HS-5 (cell line): ENCODE measurements at regions not wholly inside any gene's neighbourhood (a gene's known extent, or its start where the extent isn't known, plus 50 kb on each side); places are given as distances from the start of the nearest gene placed in this dataset.
"Not testable (repeated sequence)": the region's sequence is repeated elsewhere in the genome, so short reads cannot be mapped to it uniquely, and the experiment has no call there.

Source experiments
- DNase-seq: peaks from one replicate; pipeline ENCODE4 v3.0.0-alpha.2; 2012; ENCODE audit warnings: low read depth

DNA sequence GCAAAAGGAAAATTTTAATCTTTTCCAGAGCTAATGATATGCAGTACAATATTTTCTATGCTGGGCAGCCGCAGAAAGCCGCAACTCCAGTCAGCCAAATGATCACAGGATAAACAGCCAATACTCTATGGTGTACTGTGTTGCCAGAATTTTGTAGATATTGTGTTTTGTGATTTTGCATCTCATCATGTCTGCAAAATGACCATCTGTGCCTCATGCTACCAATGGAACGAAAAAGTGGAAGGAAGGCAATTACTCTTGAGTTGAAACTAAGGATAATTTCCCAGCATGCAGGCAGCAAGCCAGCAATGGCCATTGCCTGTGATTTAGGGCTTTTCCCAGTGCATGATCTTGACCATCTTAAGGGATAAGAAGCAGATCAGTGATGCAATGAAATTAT, 891.9 kb downstream of the PLOD2 start:
- DNase-seq, result no peak

DNA sequence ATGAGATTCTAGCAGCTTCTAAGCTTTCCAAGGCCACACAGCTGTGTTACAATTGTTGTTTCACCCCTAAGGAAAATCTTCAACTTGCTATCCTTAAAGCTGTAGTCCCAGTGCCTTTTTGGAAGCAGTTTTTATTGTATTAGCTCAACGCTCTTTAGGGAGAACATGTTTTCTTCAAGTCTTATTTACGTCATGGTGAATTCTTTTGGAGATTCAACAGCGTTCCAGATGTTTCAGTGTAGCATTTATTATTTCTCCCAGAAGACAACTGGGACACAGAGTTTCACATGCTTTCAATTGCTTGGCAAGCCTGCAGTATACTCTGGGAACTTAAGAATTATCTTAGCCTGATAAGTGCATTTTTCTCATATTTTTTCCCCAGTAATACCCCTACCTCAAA, 888.3 kb downstream of the PLOD2 start:
- DNase-seq, result no peak

DNA sequence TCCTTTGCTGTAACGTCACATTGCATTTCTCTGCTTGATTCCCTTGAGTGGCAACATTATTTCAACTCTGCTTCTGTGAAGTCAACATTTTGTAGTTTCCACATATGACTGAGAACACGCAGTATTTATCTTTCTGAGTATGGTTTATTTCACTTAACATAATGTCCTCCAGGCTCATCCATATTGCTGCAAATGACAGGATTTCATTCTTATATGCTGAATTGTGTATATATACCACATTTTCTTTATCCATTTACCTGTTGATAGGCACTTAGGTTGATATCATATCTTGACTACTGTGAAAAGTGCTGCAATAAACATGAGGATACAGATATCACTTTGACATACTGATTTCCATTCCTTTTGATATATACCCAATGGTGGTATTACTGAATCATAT, 878.5 kb downstream of the PLOD2 start:
- no peak for DNase-seq

DNA sequence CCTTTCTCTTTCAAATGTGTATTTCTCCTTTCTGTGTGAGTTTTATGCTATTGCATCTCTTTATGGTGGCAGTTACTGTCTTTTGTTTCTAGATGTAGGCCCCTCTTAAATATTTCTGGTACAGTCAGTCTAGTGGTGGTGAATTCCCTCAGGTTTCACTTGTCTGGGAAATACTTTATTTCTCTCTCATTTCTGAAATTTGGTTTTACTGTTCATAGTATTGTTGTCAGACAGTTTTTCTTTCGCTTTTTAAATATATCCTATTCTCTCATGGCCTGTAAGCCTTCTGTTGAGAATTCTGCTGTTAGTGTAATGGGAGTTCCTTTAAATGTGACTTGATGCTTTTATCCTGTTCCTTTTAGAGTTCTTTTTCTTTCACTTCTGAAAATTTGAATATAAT, 874.0 kb downstream of the PLOD2 start:
- DNase-seq, result no peak

DNA sequence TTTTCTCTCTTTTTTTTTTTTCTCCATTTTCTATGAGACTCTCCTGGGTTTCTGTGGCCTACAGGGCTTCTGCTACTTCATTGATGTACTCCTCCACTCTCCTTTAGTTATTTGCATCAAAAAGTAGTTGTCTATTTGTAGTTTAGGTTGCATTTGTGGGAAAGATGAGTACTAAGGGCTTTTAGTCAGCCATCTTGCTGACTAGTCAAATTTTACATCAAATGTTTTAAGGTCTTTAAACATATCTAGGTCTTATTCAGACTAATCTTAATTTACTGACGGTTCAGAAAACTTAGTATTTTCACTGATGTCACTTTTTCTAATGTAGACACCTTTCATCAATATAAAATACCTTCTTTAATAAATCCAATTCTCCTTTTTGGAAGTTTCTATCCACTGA, 871.0 kb downstream of the PLOD2 start:
- DNase-seq, result no peak

DNA sequence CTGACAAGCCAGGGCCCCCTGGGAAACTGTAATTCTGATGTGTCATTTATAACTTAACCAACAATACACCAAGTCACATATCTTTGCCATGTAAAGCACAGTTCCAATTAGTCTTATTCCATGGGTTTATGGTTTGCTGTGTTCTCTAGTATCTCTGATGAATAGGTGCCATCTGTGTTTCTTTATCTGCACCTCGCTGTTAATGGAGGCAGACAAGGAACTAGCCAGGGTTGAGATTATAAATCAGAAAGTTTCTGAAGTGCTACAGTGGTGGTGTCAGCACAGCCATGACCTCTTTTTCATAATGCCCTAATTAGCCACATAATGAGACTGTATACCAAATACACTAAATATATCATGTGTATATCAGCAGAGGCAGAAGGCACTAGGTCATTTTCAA, 866.4 kb downstream of the PLOD2 start:
- DNase-seq, result no peak

DNA sequence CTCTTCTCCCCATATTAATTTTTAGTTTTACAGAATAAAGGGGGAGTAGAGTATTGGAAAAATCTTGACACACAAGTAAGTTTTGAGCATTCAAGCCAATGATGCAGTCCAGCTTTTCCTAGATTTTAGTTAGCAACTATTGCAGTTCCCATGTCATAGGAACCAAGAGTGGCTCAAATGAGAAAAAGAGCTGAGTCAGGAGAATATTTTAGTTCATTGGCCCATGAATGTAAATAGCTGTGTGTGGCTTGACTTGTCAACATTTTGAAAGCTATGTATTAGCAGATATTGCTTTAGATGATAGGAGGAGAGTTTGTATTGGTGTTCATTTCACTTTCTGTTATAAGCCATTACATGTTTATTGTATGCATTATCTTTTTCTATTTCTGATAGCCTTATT, 853.7 kb downstream of the PLOD2 start:
- DNase-seq, result no peak

DNA sequence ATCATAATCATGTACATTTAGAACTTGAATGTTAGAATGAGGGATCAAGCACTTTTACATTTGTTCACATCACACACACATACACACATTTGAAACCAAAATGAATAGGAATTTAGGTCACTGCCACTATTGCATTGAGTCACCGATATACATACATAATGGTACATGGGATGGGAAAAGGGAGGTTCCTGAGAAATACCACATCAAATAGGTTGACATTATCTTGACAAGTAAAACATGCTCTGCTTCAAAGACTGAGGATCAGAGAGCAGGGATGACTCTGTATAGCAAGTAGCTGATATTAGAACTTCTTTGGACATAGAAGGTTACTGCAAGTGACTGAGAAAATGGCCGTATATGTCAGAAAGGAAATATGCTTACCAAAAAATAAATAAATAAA, 847.2 kb downstream of the PLOD2 start:
- no peak for DNase-seq

DNA sequence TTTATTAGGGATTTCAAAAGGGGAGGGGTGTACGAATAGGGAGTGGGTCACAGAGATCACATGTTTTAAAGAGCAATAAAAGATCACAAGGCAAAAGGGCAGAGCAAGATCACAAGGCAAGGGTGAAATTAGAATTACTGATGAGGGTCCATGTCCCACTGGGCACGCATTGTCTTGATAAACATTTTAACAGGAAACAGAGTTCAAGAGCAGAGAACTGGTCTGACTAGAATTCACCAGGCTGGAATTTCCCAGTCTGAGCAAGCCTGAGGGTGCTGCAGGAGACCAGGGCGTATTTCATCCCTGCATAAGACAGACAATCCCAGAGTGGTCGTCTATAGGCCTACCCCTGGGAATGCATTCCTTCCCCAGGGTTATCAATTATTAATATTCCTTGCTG, 844.7 kb downstream of the PLOD2 start:
- not testable (repeated sequence) for DNase-seq

DNA sequence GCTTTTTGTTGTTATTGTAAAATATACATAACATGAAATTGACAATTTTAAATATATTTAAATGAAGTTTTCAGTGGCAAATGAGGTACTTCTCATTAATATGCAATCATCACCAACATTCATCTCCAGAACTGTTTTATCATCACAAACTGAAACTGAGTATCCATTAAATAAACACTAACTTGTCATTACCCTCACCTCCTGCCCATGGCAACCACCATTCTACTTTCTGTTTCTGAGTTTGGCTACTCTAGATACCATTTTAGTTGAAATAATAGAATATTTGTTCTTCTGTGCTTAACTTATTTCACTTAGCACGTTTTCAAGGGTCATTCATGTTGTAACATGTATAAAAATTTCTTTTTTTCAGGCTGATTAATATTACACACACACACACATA, 834.3 kb downstream of the PLOD2 start:
- DNase-seq, result no peak

DNA sequence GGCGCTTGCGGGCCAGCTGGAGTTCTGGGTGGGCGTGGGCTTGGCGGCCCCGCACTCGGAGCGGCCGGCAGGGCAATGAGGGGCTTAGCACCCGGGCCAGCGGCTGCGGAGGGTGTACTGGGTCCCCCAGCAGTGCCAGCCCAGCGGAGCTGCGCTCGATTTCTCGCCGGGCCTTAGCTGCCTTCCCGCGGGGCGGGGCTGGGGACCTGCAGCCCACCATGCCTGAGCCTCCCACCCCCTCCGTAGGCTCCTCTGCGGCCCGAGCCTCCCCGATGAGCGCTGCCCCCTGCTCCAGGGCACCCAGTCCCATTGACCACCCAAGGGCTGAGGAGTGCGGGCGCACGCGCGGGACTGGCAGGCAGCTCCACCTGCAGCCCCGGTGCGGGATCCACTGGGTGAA, 827.6 kb downstream of the PLOD2 start:
- not testable (repeated sequence) for DNase-seq

DNA sequence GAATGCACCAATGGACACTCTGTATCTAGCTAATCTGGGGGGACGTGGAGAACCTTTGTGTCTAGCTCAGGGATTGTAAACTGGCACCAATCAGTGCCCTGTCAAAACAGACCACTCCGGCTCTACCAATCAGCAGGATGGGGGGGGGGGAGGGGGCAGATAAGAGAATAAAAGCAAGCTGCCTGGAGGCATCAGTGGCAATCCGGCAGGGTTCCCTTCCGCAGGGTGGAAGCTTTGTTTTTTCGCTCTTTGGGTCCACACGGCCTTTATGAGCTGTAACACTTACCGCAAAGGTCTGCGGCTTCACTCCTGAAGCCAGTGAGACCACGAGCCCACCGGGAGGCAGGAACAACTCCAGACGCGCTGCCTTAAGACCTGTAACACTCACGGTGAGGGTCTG, 827.1 kb downstream of the PLOD2 start:
- DNase-seq, result no peak

DNA sequence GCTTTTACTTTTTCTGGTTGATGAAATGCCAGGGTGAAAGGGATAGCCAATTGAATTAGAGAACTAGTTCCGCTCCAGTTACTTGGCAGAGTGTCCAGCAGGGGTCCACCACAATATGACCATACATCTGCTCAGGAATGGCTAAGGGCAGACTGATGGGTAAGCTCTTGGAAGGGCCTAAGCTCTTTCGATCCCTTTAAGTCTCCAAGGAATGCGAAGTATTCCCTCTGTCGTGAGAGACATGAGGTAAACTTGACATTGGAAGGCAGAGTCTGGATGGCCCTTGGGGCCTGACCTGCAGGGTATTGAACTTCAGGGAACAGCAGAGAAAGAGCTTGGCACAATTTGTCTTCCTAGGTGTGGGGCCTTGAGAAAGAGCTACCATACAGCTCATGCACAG, 805.8 kb downstream of the PLOD2 start:
- no peak for DNase-seq

DNA sequence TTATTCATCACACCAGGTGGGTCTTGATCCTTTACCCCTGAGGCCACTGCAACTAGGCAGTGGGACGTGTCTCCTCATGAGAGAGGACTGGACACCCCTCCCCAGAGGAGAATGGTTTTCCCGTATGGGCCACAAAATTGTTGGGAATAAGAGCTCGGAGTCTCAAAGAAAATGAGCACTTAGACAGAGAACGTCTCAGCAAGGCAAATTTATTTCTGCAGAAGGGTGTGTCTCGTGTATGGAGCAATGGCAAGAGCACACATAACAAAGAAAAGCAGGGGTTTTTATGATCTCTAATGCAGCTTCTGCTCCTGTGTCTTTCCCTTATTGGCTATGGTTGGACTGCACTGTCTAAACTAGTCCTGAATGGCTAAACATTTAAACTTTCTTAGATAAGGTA, 803.5 kb downstream of the PLOD2 start:
- no peak for DNase-seq

DNA sequence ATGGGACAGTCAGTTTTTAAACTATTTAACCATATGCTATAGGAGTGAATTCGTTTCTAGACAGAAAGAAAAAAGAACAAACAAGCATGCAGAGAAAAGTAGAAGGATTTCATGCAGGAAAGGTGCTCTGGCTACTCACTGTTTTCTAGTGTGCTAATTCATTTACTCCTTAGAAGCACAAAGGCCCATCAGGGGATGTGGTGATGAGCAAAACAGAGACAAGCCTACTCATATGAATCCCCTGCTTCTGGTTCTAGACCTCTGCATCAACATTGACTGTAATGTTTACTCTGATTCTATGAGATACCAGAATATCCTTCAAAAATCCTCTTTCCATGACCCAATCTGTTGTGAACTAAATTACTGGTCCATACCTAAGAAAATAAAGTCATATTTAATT, 801.9 kb downstream of the PLOD2 start:
- no peak for DNase-seq

DNA sequence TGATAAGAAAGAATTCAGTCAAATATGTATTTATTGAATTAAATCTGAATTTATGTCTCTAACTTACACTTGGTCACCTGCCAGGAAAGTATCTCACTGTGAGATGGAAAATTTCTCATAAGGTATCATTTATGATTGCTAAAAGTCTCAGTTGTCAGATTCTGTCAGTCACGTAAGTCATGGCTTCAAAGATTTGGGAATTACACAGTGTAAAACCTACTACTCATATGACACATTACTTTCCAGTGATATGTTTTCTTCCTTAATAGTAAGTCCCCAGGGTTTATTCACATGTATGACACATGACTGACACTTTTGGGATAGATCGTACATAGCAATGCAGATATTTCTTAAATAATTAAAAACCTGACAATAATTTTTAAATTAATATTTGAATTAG, 792.2 kb downstream of the PLOD2 start:
- DNase-seq, result no peak

DNA sequence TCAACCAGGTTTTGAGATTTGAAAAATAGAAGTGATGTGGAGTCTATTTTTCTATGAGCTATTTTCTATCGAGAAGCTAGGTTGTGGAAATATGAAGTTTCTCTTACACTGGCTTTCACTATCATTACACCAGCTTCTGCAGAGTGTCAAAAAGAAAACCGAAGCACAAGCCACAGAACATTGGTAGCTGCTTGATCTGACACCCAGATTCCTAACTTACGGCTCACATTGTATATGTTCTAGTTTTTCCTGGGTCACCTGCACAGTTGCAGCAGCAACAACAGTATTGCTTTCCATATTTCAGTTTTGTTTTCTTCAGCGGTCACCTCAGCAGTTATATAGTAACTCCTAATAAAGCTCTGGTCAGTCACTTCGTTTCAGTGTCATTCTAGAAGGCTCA, 790.1 kb downstream of the PLOD2 start:
- no peak for DNase-seq

DNA sequence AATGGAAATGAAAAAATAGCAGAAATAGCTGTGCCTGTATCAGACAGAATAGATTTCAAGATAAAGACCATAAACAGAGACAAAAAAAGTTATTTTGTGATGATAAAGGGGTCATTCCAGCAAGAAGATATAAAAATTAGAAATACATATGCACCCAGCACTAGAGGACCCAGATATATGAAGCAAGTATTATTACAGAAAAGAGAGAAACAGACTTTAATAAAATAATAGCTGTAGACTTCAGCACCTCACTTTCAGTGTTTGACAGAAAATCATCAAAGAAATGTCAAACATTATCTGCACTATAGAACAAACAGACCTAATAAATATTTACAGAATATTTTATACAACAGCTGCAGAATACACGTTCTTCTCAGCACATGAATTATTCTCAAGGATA, 783.7 kb downstream of the PLOD2 start:
- no peak for DNase-seq

DNA sequence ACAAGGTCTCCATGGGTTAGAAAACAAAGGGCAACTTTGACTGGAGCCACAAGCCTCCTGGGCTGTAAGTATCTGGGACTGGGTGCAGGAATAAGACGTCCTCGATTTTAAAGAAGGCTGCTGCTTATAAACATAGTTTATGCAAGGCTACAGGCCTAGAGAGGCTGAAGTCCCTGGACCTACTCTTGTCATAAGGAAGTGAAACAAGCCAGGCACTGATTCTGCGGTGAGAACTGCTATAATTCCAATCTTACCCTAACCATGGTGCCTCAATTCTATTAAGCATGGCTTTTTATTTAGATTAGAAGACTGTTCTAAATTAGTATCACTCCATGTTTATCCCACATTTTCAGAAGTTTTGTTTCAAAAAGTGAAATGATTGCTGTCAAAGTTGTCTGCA, 777.6 kb downstream of the PLOD2 start:
- DNase-seq, result no peak

DNA sequence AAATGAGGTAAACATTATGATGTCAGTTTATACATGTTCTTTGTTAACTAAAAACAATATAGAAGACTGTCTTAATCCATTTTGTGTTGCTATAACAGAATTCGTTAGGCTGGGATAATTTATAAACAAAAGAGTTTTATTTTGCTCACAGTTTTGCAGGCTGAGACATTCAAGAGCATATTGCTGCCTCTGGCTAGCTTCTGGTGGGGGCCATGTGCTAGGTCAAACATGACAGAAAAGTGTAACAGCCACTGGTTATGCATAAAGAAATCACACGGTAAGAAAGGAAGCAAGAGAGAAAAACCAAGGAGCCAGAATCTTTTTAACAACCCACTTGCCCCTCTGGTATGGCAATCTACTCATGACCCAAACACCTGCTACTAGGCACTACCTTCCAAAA, 776.7 kb downstream of the PLOD2 start:
- no peak for DNase-seq

DNA sequence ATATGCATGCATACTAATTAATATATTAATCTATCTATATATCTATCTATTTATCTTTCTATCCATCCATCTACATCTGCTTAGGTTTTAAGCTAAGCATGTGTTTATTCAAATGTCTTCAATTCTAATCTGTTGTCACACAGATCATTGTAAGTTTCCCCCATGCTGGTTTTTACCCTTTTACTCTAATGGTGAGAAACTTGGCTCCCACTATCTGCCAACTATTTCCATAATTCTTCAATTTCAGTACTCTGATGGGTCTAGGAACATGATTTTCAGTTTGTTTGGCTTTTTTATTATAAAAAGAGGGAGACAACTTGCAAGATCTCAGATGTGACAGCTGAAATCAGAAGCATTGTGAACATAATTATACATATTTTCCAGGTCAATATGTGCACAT, 773.8 kb downstream of the PLOD2 start:
- no peak for DNase-seq

DNA sequence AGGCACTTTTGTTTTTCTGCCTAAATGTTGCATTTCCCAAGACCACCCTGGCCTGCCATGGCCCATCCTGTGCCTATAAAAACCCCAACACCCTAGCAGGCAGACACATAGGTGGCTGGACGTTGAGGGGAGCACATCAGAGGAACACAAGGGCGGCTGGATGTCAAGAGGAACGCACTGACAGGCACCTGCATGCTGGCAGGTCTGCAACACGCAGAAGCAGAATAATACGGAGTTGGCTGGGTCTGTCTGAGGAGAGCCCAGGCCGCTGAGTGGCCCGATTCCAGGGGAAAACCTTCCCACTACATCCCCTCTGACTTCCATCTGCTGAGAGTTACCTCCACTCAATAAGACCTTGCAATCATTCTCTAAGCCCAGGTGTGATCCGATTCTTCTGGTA, 765.6 kb downstream of the PLOD2 start:
- DNase-seq, result no peak

DNA sequence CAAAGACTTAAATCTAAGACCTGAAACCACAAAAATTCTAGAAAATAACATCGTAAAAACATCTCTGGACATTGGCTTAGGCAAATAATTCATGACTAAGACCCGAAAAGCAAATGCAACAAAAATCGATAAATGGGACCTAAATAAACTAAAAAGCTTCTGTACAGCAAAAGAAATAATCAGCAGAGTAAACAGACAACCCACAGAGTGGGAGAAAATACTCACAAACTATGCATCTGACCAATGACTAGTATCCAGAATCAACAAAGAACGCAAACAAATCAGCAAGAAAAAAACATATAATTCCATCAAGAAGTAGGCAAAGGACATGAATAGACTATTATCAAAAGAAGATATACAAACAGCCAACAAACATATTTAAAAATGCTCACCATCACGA, 749.4 kb downstream of the PLOD2 start:
- DNase-seq, result no peak

DNA sequence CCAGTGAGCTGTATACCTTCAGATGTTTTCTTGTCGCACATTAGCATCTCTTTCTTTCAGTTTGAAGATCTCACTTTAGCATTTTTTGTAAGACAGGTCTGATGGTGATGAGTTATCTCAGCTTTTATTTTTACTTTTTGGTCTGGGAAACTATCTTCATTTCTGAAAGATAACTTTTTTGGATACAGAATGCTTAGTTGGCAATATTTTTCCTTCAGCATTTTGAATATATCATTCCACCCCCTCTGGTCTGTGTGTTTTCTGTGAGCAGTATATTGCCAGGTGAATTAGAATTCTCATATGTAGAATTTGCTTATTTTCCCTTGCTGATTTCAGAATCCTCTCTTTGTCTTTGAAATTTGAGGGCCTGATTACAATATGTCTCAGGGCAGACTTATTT, 743.3 kb downstream of the PLOD2 start:
- DNase-seq, result no peak

DNA sequence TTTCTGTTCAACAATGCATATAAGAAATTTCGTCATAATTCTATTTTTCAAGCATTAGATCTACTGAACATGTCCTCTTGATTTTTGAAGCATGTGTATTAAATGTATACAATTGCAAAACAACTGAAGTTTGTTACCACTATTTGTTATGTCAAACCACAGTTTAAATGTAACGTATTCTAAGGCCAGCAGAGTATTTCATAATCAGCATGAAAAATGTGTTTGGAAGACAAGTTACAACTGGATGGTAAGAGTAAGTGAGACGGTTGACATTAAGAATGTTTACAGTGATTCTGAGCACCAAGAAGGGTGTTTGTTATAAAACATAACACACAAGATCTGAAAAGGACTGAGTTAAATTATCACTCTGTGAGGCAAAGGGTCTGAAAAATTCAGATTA, 738.4 kb downstream of the PLOD2 start:
- DNase-seq, result no peak

DNA sequence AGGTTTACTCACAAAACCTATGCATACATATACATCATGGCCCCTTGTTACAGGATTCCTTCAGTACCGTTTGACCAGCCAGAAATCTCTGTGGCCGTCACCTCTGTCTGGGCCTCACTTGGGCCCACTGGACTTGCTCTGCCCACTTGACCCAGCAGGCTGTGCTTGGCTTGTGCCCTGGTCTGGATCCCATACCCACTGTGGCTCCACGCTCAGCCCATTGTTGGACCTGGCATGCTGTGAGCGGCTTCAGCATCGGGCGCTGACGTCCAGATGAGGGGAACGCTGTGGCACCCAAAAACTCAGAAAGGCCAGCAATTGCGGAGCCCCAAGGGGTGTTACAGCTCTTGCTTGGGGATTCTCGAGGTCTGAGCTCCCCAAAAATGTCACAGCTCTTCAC, 733.6 kb downstream of the PLOD2 start:
- no peak for DNase-seq
